ENCODE measurements at regions not wholly inside any gene's neighbourhood (a gene's known extent, or its start where the extent isn't known, plus 50 kb on each side); places are given as distances from the start of the nearest gene placed in this dataset.
"Not testable (repeated sequence)": the region's sequence is repeated elsewhere in the genome, so short reads cannot be mapped to it uniquely, and the experiment has no call there.

- DNase-seq: no peak
These were observed 531.5 kb downstream of the ADCYAP1 start for GRCh38 chr18:1436199-1436598.

GRCh38 chr18:1438458-1438910 lies 533.8 kb downstream of the ADCYAP1 start:
- no peak for DNase-seq

GRCh38 chr18:1438967-1439366 lies 534.3 kb downstream of the ADCYAP1 start:
- no peak for DNase-seq

- DNase-seq: not testable (repeated sequence)
These were observed 539.4 kb downstream of the ADCYAP1 start for GRCh38 chr18:1444062-1444461.

- DNase-seq: no peak
These were observed 542.1 kb downstream of the ADCYAP1 start for GRCh38 chr18:1446765-1447164.

- DNase-seq: no peak
These were observed 548.1 kb downstream of the ADCYAP1 start for GRCh38 chr18:1452821-1453220.

- no peak for DNase-seq
These were observed 550.9 kb downstream of the ADCYAP1 start for GRCh38 chr18:1455605-1456004.

GRCh38 chr18:1458547-1458946 lies 553.9 kb downstream of the ADCYAP1 start:
- no peak for DNase-seq

GRCh38 chr18:1463981-1464380 lies 559.3 kb downstream of the ADCYAP1 start:
- DNase-seq: no peak

GRCh38 chr18:1464444-1465217 lies 560.0 kb downstream of the ADCYAP1 start:
- no peak for DNase-seq

GRCh38 chr18:1466035-1466434 lies 561.4 kb downstream of the ADCYAP1 start:
- no peak for DNase-seq

GRCh38 chr18:1467461-1467964 lies 562.8 kb downstream of the ADCYAP1 start:
- DNase-seq: no peak

- DNase-seq: no peak
These were observed 563.9 kb downstream of the ADCYAP1 start for GRCh38 chr18:1468550-1468949.

GRCh38 chr18:1475867-1476266 lies 571.2 kb downstream of the ADCYAP1 start:
- DNase-seq: no peak

GRCh38 chr18:1480309-1480708 lies 575.6 kb downstream of the ADCYAP1 start:
- no peak for DNase-seq

GRCh38 chr18:1481577-1481976 lies 576.9 kb downstream of the ADCYAP1 start:
- no peak for DNase-seq

- DNase-seq: no peak
These were observed 578.7 kb downstream of the ADCYAP1 start for GRCh38 chr18:1483385-1483784.

GRCh38 chr18:1487457-1487856 lies 582.8 kb downstream of the ADCYAP1 start:
- no peak for DNase-seq

- DNase-seq: no peak
These were observed 583.7 kb downstream of the ADCYAP1 start for GRCh38 chr18:1488394-1488793.

- no peak for DNase-seq
These were observed 584.3 kb downstream of the ADCYAP1 start for GRCh38 chr18:1488957-1489356.

- DNase-seq: no peak
These were observed 590.7 kb downstream of the ADCYAP1 start for GRCh38 chr18:1495387-1495786.

GRCh38 chr18:1496096-1496495 lies 591.4 kb downstream of the ADCYAP1 start:
- DNase-seq: no peak

- no peak for DNase-seq
These were observed 593.5 kb downstream of the ADCYAP1 start for GRCh38 chr18:1498216-1498615.

- no peak for DNase-seq
These were observed 594.6 kb downstream of the ADCYAP1 start for GRCh38 chr18:1499265-1499664.

- no peak for DNase-seq
These were observed 599.2 kb downstream of the ADCYAP1 start for GRCh38 chr18:1503847-1504246.
